Activated CD4-positive, alpha-beta memory T cell treated with anti-CD3 and anti-CD28 coated beads, Interleukin-2, amount 10 ng/mL, durations not matched to agents 7 days and 5 days (primary cell): ENCODE measurements at regions not wholly inside any gene's neighbourhood (a gene's known extent, or its start where the extent isn't known, plus 50 kb on each side); places are given as distances from the start of the nearest gene placed in this dataset.
"Not testable (repeated sequence)": the region's sequence is repeated elsewhere in the genome, so short reads cannot be mapped to it uniquely, and the experiment has no call there.

Source experiments
- CTCF ChIA-PET: fragments of 350-600 bp; sonication (Branson Sonifier 250); formaldehyde crosslinking; loops from one replicate; lab custom pipeline; 2021; ENCODE audit warnings: antibody characterized with exemption, inconsistent platforms; lab: Charles Lee
- POLR2A ChIA-PET: fragments of 350-600 bp; sonication (Branson Sonifier 250); formaldehyde crosslinking; loops from one replicate; lab custom pipeline; 2021; ENCODE audit warnings: antibody characterized with exemption; lab: Charles Lee
- DNase-seq: peaks from one replicate; pipeline ENCODE4 v3.0.0-alpha.2; 2020
- H3K27ac Mint-ChIP-seq: one replicate; pipeline ENCODE4 v1.8.0; 2021; ENCODE audit warnings: mild to moderate bottlenecking, mixed read lengths
- H3K27me3 Mint-ChIP-seq: one replicate; pipeline ENCODE4 v1.8.0; 2021; ENCODE audit warnings: mixed read lengths
- H3K36me3 Mint-ChIP-seq: one replicate; pipeline ENCODE4 v1.8.0; 2021; ENCODE audit warnings: low read depth, mixed read lengths
- H3K4me1 Mint-ChIP-seq: one replicate; pipeline ENCODE4 v1.8.0; 2021; ENCODE audit warnings: mixed read lengths
- H3K4me3 Mint-ChIP-seq: one replicate; pipeline ENCODE4 v1.8.0; 2021; ENCODE audit warnings: mild to moderate bottlenecking, mixed read lengths
- H3K9me3 Mint-ChIP-seq: one replicate; pipeline ENCODE4 v1.8.0; 2021; ENCODE audit warnings: mixed read lengths

DNA sequence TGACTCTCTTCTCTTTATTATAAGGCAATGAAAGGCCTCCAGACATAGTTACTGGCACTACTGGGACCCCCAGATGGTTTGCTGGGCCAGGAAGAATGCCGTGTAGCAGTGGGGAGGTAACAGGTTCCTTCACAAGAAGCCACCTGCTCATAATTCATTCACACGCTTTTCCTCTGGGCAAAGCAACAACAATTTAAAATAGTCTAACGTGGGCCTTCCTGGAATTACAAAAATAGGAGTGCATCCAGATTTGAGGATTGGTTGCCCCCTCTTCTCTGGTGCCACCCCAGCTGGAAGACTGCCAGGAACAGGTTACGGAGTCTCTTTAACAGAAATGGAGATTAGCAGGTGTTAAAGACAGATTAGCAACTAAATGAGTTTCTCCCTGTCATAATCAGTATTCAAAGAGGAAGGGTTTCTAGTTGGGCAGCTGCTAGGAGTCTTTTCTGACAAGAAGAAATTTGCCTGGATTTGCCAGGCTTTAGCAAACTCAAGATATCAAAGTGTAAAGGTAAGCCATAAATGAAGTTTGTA is 409.6 kb downstream of the NPIPA8 start:
- no peak overlapping the region for H3K4me3 Mint-ChIP-seq
- H3K27ac Mint-ChIP-seq: no peak overlapping the region
- ChIA-PET POLR2A (no interaction called here), CTCF (no interaction called here)
- H3K9me3 Mint-ChIP-seq: no peaks in the 10 kb centered on the region
- H3K36me3 Mint-ChIP-seq: no peaks in the 10 kb centered on the region
- H3K4me1 Mint-ChIP-seq: no peaks in the 10 kb centered on the region
- DNase-seq: no peak
- H3K27me3 Mint-ChIP-seq: peaks cover 10% of the 10 kb centered on the region

- H3K4me1 Mint-ChIP-seq: no peaks in the 10 kb centered on the region
- peaks cover 10% of the 10 kb centered on the region for H3K27me3 Mint-ChIP-seq
- no peak overlapping the region for H3K27ac Mint-ChIP-seq
- ChIA-PET CTCF (no interaction called here), POLR2A (no interaction called here)
- no peaks in the 10 kb centered on the region for H3K36me3 Mint-ChIP-seq
- no peak for DNase-seq
- H3K4me3 Mint-ChIP-seq: no peak overlapping the region
- H3K9me3 Mint-ChIP-seq: no peaks in the 10 kb centered on the region
These were observed 410.1 kb downstream of the NPIPA8 start for GRCh38 chr16:17926461-17926860.

DNA sequence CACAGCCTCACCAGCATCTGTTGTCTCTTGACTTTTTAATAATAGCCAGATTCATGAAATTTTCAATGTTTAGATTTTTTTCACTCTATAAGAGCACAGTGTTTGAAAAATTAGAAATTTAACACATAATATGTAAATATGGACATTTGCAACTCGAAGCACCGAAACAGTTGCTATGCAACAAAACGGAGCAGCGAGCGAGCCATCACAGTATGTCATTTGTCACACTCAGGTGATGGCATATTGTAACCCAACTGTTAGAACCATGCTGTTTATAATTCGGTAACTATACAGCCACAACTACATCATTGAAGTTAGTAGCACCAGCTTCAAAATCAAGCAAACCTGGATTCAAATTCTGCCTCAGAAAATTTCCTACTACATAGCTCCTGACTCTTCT is 410.8 kb downstream of the NPIPA8 start:
- Mint-ChIP-seq H3K9me3 (no peaks in the 10 kb centered on the region), H3K27me3 (peaks cover 10% of the 10 kb centered on the region), H3K4me3 (no peak overlapping the region), H3K4me1 (no peaks in the 10 kb centered on the region), H3K36me3 (no peaks in the 10 kb centered on the region), H3K27ac (no peak overlapping the region)
- CTCF ChIA-PET: no interaction called here
- DNase-seq: no peak
- POLR2A ChIA-PET: no interaction called here

GRCh38 chr16:17921357-17921978 is 415.1 kb downstream of the NPIPA8 start:
- POLR2A ChIA-PET: no interaction called here
- H3K36me3 Mint-ChIP-seq: no peaks in the 10 kb centered on the region
- CTCF ChIA-PET: interaction anchor here (0.6 to 1.0 kb wide), 2 partner anchors 13 to 17 kb away, joined by 3 read pairs; no protein-coding TSS in a partner anchor
- H3K4me1 Mint-ChIP-seq: no peaks in the 10 kb centered on the region
- H3K27me3 Mint-ChIP-seq: peaks cover 4% of the 10 kb centered on the region
- H3K4me3 Mint-ChIP-seq: no peak overlapping the region
- H3K9me3 Mint-ChIP-seq: no peaks in the 10 kb centered on the region
- peak; percentile 68 for DNase-seq
- H3K27ac Mint-ChIP-seq: no peak overlapping the region

DNA sequence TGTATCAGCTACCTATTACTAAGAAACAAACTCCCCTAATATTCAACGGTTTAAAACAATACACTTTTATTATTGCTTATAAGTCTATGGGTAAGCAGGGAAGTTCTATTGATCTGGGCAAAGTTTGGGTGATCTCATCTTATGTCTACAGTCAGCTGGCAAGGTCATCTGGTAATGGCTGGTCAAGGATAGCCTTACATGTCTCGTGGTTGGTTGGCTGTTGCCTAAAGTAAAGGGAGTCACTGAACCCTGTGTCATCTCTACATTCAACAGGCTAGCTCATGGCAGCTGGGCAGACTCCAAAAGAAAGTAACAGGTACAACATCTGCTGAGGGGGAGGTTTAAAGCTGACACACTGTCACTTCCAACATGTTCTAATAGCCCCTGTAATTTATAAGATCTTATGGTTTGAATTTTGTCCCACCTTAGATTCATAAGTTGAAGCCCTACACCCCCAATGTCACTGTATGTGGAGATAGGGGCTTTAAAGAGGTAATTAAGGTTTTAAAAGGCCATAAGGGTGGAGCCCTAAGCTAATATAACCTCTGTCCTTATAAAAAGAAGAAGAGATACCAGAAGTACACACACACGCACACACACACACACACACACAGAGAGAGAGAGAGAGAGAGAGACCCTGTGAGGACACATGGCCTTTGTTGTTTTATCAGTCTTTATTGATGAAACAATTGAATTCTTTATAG is 419.1 kb downstream of the NPIPA8 start:
- Mint-ChIP-seq H3K4me3 (no peak overlapping the region), H3K27me3 (peaks cover 5% of the 10 kb centered on the region), H3K27ac (no peak overlapping the region), H3K9me3 (no peaks in the 10 kb centered on the region), H3K36me3 (no peaks in the 10 kb centered on the region), H3K4me1 (no peaks in the 10 kb centered on the region)
- DNase-seq: no peak
- ChIA-PET CTCF (no interaction called here), POLR2A (no interaction called here)

GRCh38 chr16:17915791-17916190 is 420.7 kb downstream of the NPIPA8 start:
- Mint-ChIP-seq H3K9me3 (no peaks in the 10 kb centered on the region), H3K27me3 (peaks cover 4% of the 10 kb centered on the region), H3K4me1 (no peaks in the 10 kb centered on the region), H3K27ac (no peak overlapping the region), H3K36me3 (no peaks in the 10 kb centered on the region), H3K4me3 (no peak overlapping the region)
- ChIA-PET POLR2A (no interaction called here), CTCF (no interaction called here)
- DNase-seq: no peak

DNA sequence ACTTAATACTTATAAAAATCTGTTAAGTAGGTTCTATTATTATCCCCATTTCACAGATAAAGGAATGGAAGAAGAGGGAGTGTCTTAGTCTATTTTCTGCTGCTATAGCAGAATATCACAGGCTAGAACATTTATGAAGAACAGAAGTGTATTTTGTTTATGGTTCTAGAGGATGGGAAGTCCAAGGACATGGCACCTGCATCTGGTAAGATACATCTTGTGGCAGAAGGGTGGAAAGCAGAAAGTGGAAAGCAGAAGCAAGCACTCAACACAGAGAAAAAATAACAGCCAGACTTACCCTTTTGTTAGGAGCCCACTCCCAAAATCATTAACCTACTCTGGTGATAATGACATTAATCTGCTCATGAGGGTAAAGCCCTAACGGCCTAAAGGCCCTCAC is 422.4 kb downstream of the NPIPA8 start:
- POLR2A ChIA-PET: no interaction called here
- Mint-ChIP-seq H3K9me3 (no peaks in the 10 kb centered on the region), H3K27ac (no peak overlapping the region), H3K27me3 (peaks cover 4% of the 10 kb centered on the region), H3K4me1 (no peaks in the 10 kb centered on the region), H3K4me3 (no peak overlapping the region), H3K36me3 (no peaks in the 10 kb centered on the region)
- CTCF ChIA-PET: no interaction called here
- DNase-seq: no peak

GRCh38 chr16:17911578-17911977 is 425.0 kb downstream of the NPIPA8 start:
- DNase-seq, H3K27ac Mint-ChIP-seq, H3K4me1 Mint-ChIP-seq, H3K4me3 Mint-ChIP-seq, CTCF ChIA-PET, H3K27me3 Mint-ChIP-seq, H3K9me3 Mint-ChIP-seq, POLR2A ChIA-PET, H3K36me3 Mint-ChIP-seq: not testable (repeated sequence)

DNA sequence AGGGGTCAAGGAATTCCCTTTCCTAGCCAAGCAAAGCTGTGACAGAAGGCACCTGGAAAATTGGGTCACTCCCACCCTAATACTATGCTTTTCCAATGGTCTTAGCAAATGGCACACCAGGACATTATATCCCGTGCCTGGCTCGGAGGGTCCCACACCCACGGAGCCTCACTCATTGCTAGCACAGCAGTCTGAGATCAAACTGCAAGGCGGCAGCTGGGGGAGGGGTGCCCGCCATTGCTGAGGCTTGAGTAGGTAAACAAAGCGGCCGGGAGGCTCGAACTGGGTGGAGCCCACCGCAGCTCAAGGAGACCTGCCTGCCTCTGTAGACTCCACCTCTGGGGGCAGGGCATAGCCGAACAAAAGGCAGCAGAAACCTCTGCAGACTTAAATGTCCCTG is 429.9 kb downstream of the NPIPA8 start:
- H3K36me3 Mint-ChIP-seq, CTCF ChIA-PET, H3K4me1 Mint-ChIP-seq, H3K9me3 Mint-ChIP-seq, H3K4me3 Mint-ChIP-seq, H3K27ac Mint-ChIP-seq, POLR2A ChIA-PET, H3K27me3 Mint-ChIP-seq, DNase-seq: not testable (repeated sequence)

GRCh38 chr16:17901309-17901708 is 430.5 kb upstream of the XYLT1 start:
- no peak overlapping the region for H3K4me3 Mint-ChIP-seq
- ChIA-PET CTCF (no interaction called here), POLR2A (no interaction called here)
- no peaks in the 10 kb centered on the region for H3K27me3 Mint-ChIP-seq
- no peaks in the 10 kb centered on the region for H3K4me1 Mint-ChIP-seq
- H3K9me3 Mint-ChIP-seq: peaks cover 4% of the 10 kb centered on the region
- DNase-seq: no peak
- no peak overlapping the region for H3K27ac Mint-ChIP-seq
- H3K36me3 Mint-ChIP-seq: no peaks in the 10 kb centered on the region

- Mint-ChIP-seq H3K4me3 (no peak overlapping the region), H3K4me1 (no peaks in the 10 kb centered on the region), H3K9me3 (peaks cover 2% of the 10 kb centered on the region), H3K27ac (no peak overlapping the region), H3K27me3 (peaks cover 3% of the 10 kb centered on the region), H3K36me3 (no peaks in the 10 kb centered on the region)
- ChIA-PET CTCF (no interaction called here), POLR2A (no interaction called here)
- DNase-seq: no peak
These were observed 428.4 kb upstream of the XYLT1 start for GRCh38 chr16:17899141-17899540.

- ChIA-PET POLR2A (no interaction called here), CTCF (no interaction called here)
- Mint-ChIP-seq H3K4me3 (no peak overlapping the region), H3K36me3 (no peaks in the 10 kb centered on the region), H3K9me3 (no peaks in the 10 kb centered on the region), H3K4me1 (no peaks in the 10 kb centered on the region), H3K27ac (no peak overlapping the region), H3K27me3 (no peaks in the 10 kb centered on the region)
- DNase-seq: no peak
These were observed 417.2 kb upstream of the XYLT1 start for GRCh38 chr16:17887963-17888362.

GRCh38 chr16:17885659-17886207 is 415.0 kb upstream of the XYLT1 start:
- ChIA-PET POLR2A (no interaction called here), CTCF (no interaction called here)
- Mint-ChIP-seq H3K4me1 (no peaks in the 10 kb centered on the region), H3K27ac (no peak overlapping the region), H3K36me3 (no peaks in the 10 kb centered on the region), H3K27me3 (peaks cover 4% of the 10 kb centered on the region), H3K4me3 (no peak overlapping the region), H3K9me3 (no peaks in the 10 kb centered on the region)
- DNase-seq: no peak
